Thymus (tissue), 11 donors: ENCODE measurements at regions not wholly inside any gene's neighbourhood (a gene's known extent, or its start where the extent isn't known, plus 50 kb on each side); places are given as distances from the start of the nearest gene placed in this dataset.

Experiments
- DNase-seq, 9 donors: peaks; one replicate each; pipeline ENCODE4 v3.0.0-alpha.2; 2013; ENCODE audit warnings: low spot score in 9 of 9, low read depth in 6 of 9, missing footprints in 1 of 9
- H3K27ac ChIP-seq, 2 donors: one replicate each; pipeline ENCODE4 v1.5.1; 2013; ENCODE audit warnings: control low read depth in 1 of 2, low read depth in 1 of 2, low read length in 1 of 2, mild to moderate bottlenecking in 1 of 2, moderate library complexity in 1 of 2
- H3K27me3 ChIP-seq, 2 donors: one replicate each; pipeline ENCODE4 v1.5.1; 2013; ENCODE audit warnings: low read length in 1 of 2; ENCODE audit not compliant: control insufficient read depth in 2 of 2, insufficient read depth in 1 of 2
- H3K36me3 ChIP-seq, 2 donors: one replicate each; pipeline ENCODE4 v1.5.1; 2013; ENCODE audit warnings: low read length in 1 of 2, mild to moderate bottlenecking in 1 of 2, moderate library complexity in 1 of 2; ENCODE audit not compliant: control insufficient read depth in 2 of 2, insufficient read depth in 2 of 2
- H3K4me1 ChIP-seq, 2 donors: one replicate each; pipeline ENCODE4 v1.5.1; 2013; ENCODE audit warnings: low read length in 2 of 2; ENCODE audit not compliant: control insufficient read depth in 2 of 2, insufficient read depth in 2 of 2
- H3K4me3 ChIP-seq, 2 donors: one replicate each; pipeline ENCODE4 v1.5.1; 2013; ENCODE audit warnings: low read length in 2 of 2, control low read depth in 1 of 2, mild to moderate bottlenecking in 1 of 2
- H3K9me3 ChIP-seq, 2 donors: one replicate each; pipeline ENCODE4 v1.5.1; 2013; ENCODE audit warnings: low read length in 1 of 2, mild to moderate bottlenecking in 1 of 2; ENCODE audit not compliant: control insufficient read depth in 2 of 2, insufficient read depth in 1 of 2
- WGBS: extraction: QIAGEN DNeasy Blood & Tissue Kit; methylation state at CpG from one replicate; pipeline ENCODE4 v1.1.7; 2013; 5-methylcytosine and 5-hydroxymethylcytosine counted together
- donor health status: healthy.

GRCh38 chr12:130058926-130059472 lies 103.3 kb upstream of the FZD10 start:
- Histone ChIP-seq H3K4me3 (no peak overlapping the region), H3K27ac (no peak overlapping the region), H3K9me3 (peaks cover 0 to 9% of the 10 kb centered on the region in 2 donors), H3K36me3 (no peaks in the 10 kb centered on the region), H3K27me3 (no peaks in the 10 kb centered on the region), H3K4me1 (no peaks in the 10 kb centered on the region)
- no peak for DNase-seq
- 89% methylated on average over 13 of the region's 13 CpGs for WGBS

- DNase-seq, result no peak
- Histone ChIP-seq H3K4me3 (no peak overlapping the region), H3K27ac (no peak overlapping the region), H3K9me3 (no peaks in the 10 kb centered on the region), H3K4me1 (no peaks in the 10 kb centered on the region), H3K27me3 (no peaks in the 10 kb centered on the region), H3K36me3 (no peaks in the 10 kb centered on the region)
- WGBS, result 89% methylated on average over 9 of the region's 9 CpGs
Observed at GRCh38 chr12:130063866-130064265, 98.4 kb upstream of the FZD10 start.

- H3K4me1 ChIP-seq, result no peaks in the 10 kb centered on the region
- H3K9me3 ChIP-seq, result no peaks in the 10 kb centered on the region
- no peak overlapping the region for H3K4me3 ChIP-seq
- no peak overlapping the region for H3K27ac ChIP-seq
- WGBS, result 68% methylated on average over 4 of the region's 4 CpGs
- no peak for DNase-seq
- no peaks in the 10 kb centered on the region for H3K27me3 ChIP-seq
- no peaks in the 10 kb centered on the region for H3K36me3 ChIP-seq
Observed at GRCh38 chr12:130064999-130065398, 97.3 kb upstream of the FZD10 start.

- no peak overlapping the region for H3K27ac ChIP-seq
- WGBS, result 89% methylated on average over 5 of the region's 5 CpGs
- DNase-seq, result no peak
- no peaks in the 10 kb centered on the region for H3K9me3 ChIP-seq
- no peaks in the 10 kb centered on the region for H3K36me3 ChIP-seq
- no peaks in the 10 kb centered on the region for H3K27me3 ChIP-seq
- H3K4me1 ChIP-seq, result no peaks in the 10 kb centered on the region
- no peak overlapping the region for H3K4me3 ChIP-seq
Observed at GRCh38 chr12:130066742-130067141, 95.5 kb upstream of the FZD10 start.

GRCh38 chr12:130068741-130069140 lies 93.5 kb upstream of the FZD10 start:
- no peaks in the 10 kb centered on the region for H3K36me3 ChIP-seq
- DNase-seq, result no peak
- H3K9me3 ChIP-seq, result no peaks in the 10 kb centered on the region
- no peaks in the 10 kb centered on the region for H3K27me3 ChIP-seq
- 84% methylated on average over 11 of the region's 11 CpGs for WGBS
- no peak overlapping the region for H3K4me3 ChIP-seq
- no peak overlapping the region for H3K27ac ChIP-seq
- H3K4me1 ChIP-seq, result no peaks in the 10 kb centered on the region

GRCh38 chr12:130070126-130070611 lies 92.1 kb upstream of the FZD10 start:
- no peak overlapping the region for H3K4me3 ChIP-seq
- WGBS, result 75% methylated on average over 21 of the region's 21 CpGs
- H3K27me3 ChIP-seq, result no peaks in the 10 kb centered on the region
- H3K27ac ChIP-seq, result no peak overlapping the region
- no peaks in the 10 kb centered on the region for H3K4me1 ChIP-seq
- H3K9me3 ChIP-seq, result no peaks in the 10 kb centered on the region
- H3K36me3 ChIP-seq, result no peaks in the 10 kb centered on the region
- no peak for DNase-seq

GRCh38 chr12:130073721-130074120 lies 88.5 kb upstream of the FZD10 start:
- Histone ChIP-seq H3K27me3 (no peaks in the 10 kb centered on the region), H3K36me3 (no peaks in the 10 kb centered on the region), H3K27ac (no peak overlapping the region), H3K9me3 (no peaks in the 10 kb centered on the region), H3K4me3 (no peak overlapping the region), H3K4me1 (no peaks in the 10 kb centered on the region)
- DNase-seq, result no peak
- 94% methylated on average over 3 of the region's 3 CpGs for WGBS

- Histone ChIP-seq H3K9me3 (no peaks in the 10 kb centered on the region), H3K4me1 (no peaks in the 10 kb centered on the region), H3K4me3 (no peak overlapping the region), H3K36me3 (no peaks in the 10 kb centered on the region), H3K27ac (no peak overlapping the region), H3K27me3 (no peaks in the 10 kb centered on the region)
- DNase-seq, result no peak
- 90% methylated on average over 8 of the region's 8 CpGs for WGBS
Observed at GRCh38 chr12:130074661-130075406, 87.4 kb upstream of the FZD10 start.

GRCh38 chr12:130075497-130076076 lies 86.7 kb upstream of the FZD10 start:
- Histone ChIP-seq H3K4me1 (no peaks in the 10 kb centered on the region), H3K27me3 (no peaks in the 10 kb centered on the region), H3K4me3 (no peak overlapping the region), H3K36me3 (no peaks in the 10 kb centered on the region), H3K27ac (no peak overlapping the region), H3K9me3 (no peaks in the 10 kb centered on the region)
- DNase-seq, result no peak
- 85% methylated on average over 8 of the region's 8 CpGs for WGBS
